Heart left ventricle (tissue), 16 donors: ENCODE measurements at regions not wholly inside any gene's neighbourhood (a gene's known extent, or its start where the extent isn't known, plus 50 kb on each side); places are given as distances from the start of the nearest gene placed in this dataset.

Experiments used
- ATAC-seq, 4 donors: fragments of 200-7000 bp; cut with Tn5 transposase; one replicate each; pipeline ENCODE4 v1.9.1; 2020 to 2022; ENCODE audit warnings: moderate library complexity in 4 of 4, mild to moderate bottlenecking in 3 of 4, moderate number of reproducible peaks in 1 of 4
- DNase-seq, 5 donors: peaks; one replicate each; pipeline ENCODE4 v3.0.0-alpha.2; 2020
- H3K27ac ChIP-seq, 12 donors: fragments of 200-600 bp; sonication (generic) in 4 of 12; one replicate each; pipeline versions ENCODE4 v1.5.0 to v1.8.0; 2016 to 2022; ENCODE audit warnings: mild to moderate bottlenecking in 2 of 12
- H3K27me3 ChIP-seq, 9 donors: fragments of 200-600 bp; sonication (generic) in 2 of 9; one replicate each; pipeline versions ENCODE4 v1.5.1 to v1.8.0; 2016 to 2022; ENCODE audit warnings: mild to moderate bottlenecking in 3 of 9
- H3K36me3 ChIP-seq, 9 donors: fragments of 200-600 bp; sonication (generic) in 2 of 9; one replicate each; pipeline versions ENCODE4 v1.5.0 to v1.8.0; 2018 to 2022; ENCODE audit warnings: mild to moderate bottlenecking in 2 of 9
- H3K4me1 ChIP-seq, 12 donors: fragments of 200-600 bp; sonication (generic) in 4 of 12; one replicate each; pipeline versions ENCODE4 v1.5.0 to v1.8.0; 2016 to 2022; ENCODE audit warnings: mild to moderate bottlenecking in 3 of 12
- H3K4me3 ChIP-seq, 12 donors: fragments of 200-600 bp; sonication (generic) in 4 of 12; one replicate each; pipeline versions ENCODE4 v1.5.0 to v1.8.0; 2017 to 2022; ENCODE audit warnings: mild to moderate bottlenecking in 9 of 12, moderate library complexity in 4 of 12
- H3K9me3 ChIP-seq, 12 donors: fragments of 200-600 bp; sonication (generic) in 4 of 12; one replicate each; pipeline versions ENCODE4 v1.5.0 to v1.8.0; 2016 to 2022; ENCODE audit warnings: mild to moderate bottlenecking in 1 of 12
- POLR2A ChIP-seq, 2 donors: fragments of 450-650 bp; IDR thresholded peaks; one replicate each; pipeline ENCODE4 v1.6.1; 2017; ENCODE audit warnings: antibody characterized with exemption in 2 of 2, mild to moderate bottlenecking in 2 of 2, moderate library complexity in 2 of 2
- WGBS, 4 donors: extraction: QIAGEN DNeasy Blood & Tissue Kit in 2 of 4; methylation state at CpG; one replicate each; pipeline versions ENCODE4 v1.1.5 to v1.1.7; 2013 to 2018; 5-methylcytosine and 5-hydroxymethylcytosine counted together
- intact Hi-C, 10 donors: fragments of 100-400 bp; cut with DNase I; formaldehyde crosslinking; loops; one replicate each; pipeline versions ENCODE4 v1.11.1 to v1.14.2; 2022
- microRNA-seq, 4 donors: library from miRNA; unstranded; fragments of <30 nt; microRNA quantifications; one replicate each; pipeline versions ENCODE4 to v1.2.0, GENCODE V29; 2017 to 2020
- TF ChIP-seq, protein P1 (sequence below), 12 donors: fragments of 200-600 bp; sonication (generic) in 4 of 12; IDR thresholded peaks; one replicate each; pipeline versions ENCODE4 v1.5.0 to v1.8.0; 2018 to 2022; ENCODE audit warnings: antibody characterized with exemption in 12 of 12, mild to moderate bottlenecking in 5 of 12
- donor health status: ischemic (EF 13 %, LVEDD 7.1; RV severe dilation, severe dysfunction).
- donor health status: healthy with polysubstance abuse.
- donor health status: DM: no; HTN: yes; CAD: no.
- donor health status: DM: no; HTN: no; CAD: no.
- donor health status: ischemic (EF 25% LVEDD 6.9; RV normal size, moderate dysfunction).
- donor health status: ischemic (EF 25% LVEDD 5.7; RV mildly dilated, moderate dysfunction).
- donor health status: healthy.
- donor health status: DM: yes; HTN: yes; CAD: no.
- donor health status: ischemic (EF 35%, LVEDD 5.7; RV mildly dilated, moderate dysfunction).
- donor health status: nonischemic (EF 11% LVEDD 7.7; RV severe dilation, severe dysfunction).
- donor health status: DM: yes; HTN: yes; CAD: no.
- donor health status: PGD.
- donor health status: ischemic (EF 29% LVEDD 5.4; RV normal size, mild dysfunction).
- donor health status: nonischemic (EF 23%, LVEDD 6.1; RV moderate dilation, normal function).

DNA sequence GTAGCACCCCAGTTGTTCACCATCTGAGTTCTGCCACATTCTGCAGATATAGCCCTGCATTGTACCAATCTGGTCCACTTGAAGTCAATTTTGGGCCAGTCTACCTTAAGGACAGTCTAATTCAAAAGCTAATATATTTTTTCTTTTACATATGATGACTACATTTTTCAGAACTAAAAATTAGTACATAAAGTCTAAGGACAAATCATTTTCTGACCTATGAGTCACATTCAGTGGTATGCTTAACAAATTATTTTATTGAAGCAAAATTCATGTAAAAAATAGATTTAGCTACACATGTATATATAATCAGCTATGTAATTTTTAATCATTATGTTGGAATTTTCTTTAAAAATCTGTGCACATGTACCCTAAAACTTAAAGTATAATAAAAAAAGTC lies 52.1 kb upstream of the IL12A start:
- Histone ChIP-seq H3K36me3 (no peaks in the 10 kb centered on the region), H3K4me1 (no peaks in the 10 kb centered on the region), H3K4me3 (no peak overlapping the region), H3K27me3 (no peaks in the 10 kb centered on the region), H3K27ac (no peak overlapping the region), H3K9me3 (peaks cover 0 to 19% (median 14%) of the 10 kb centered on the region in 12 donors)
- TF ChIP-seq POLR2A (IDR thresholded peaks at IDR 0.05), result no peak
- TF ChIP-seq, protein P1, sequence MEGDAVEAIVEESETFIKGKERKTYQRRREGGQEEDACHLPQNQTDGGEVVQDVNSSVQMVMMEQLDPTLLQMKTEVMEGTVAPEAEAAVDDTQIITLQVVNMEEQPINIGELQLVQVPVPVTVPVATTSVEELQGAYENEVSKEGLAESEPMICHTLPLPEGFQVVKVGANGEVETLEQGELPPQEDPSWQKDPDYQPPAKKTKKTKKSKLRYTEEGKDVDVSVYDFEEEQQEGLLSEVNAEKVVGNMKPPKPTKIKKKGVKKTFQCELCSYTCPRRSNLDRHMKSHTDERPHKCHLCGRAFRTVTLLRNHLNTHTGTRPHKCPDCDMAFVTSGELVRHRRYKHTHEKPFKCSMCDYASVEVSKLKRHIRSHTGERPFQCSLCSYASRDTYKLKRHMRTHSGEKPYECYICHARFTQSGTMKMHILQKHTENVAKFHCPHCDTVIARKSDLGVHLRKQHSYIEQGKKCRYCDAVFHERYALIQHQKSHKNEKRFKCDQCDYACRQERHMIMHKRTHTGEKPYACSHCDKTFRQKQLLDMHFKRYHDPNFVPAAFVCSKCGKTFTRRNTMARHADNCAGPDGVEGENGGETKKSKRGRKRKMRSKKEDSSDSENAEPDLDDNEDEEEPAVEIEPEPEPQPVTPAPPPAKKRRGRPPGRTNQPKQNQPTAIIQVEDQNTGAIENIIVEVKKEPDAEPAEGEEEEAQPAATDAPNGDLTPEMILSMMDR (IDR thresholded peaks at IDR 0.05), result no peak
- no peak for DNase-seq
- ATAC-seq, result no peak
- intact Hi-C loops, result no loop called here

DNA sequence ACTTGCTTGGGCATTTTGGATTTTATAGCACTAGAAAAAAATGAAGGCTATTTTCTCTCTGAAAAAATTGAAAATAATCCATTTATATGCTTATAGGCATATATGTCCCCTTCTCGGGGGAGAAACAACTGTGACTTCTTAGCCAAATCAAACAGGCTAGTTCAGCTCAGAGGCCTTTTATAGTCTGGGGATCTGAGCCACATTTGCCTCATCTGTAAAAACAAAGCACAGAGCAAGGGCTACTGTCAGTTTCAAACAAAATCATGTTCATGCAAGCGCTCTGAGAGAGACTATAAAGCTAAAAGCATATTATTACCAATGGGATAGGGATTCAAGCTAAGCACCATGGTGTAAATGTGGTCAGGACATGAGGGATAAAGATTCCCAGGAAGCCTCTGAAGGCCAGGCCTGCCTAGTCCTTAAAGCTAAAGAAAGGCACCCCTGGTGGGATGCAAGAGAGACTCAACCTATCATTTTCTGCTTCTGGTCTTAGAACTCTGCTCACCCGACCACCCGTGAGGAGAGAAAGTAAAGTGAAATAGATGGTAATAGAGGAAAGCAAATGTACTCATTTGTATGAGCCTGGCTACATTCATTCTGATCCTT lies 51.0 kb upstream of the IL12A start:
- WGBS, 4 donors, result 79 to 87% (median 85%) methylated on average over 4 of the region's 4 CpGs

DNA sequence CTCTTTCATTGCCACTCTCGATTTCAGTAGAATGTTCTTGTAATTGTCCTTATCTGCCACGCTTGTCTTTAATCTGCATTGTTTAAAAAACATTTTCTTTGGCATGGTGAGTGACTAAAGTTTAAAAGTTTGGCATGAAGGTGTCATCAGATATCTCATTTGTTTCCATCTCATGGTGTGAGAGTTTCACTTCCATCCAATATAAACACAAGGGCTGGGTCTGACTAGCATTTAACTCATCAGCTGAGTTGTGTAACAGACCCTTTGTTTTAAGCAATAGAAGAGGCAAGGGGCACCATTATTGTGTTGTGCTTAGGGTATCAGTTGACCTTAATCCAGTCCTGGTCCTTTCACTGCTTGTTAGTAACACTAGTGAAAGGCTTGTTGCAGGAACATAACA lies 49.9 kb upstream of the IL12A start:
- no peak overlapping the region for H3K27ac ChIP-seq
- H3K4me3 ChIP-seq, result no peak overlapping the region
- peaks cover 0 to 15% (median 10%) of the 10 kb centered on the region in 12 donors for H3K9me3 ChIP-seq
- WGBS, 4 donors, result 77 to 87% (median 79%) methylated on average over 2 of the region's 2 CpGs
- H3K36me3 ChIP-seq, result no peaks in the 10 kb centered on the region
- intact Hi-C loops, result no loop called here
- H3K27me3 ChIP-seq, result no peaks in the 10 kb centered on the region
- TF ChIP-seq, protein P1 (IDR thresholded peaks at IDR 0.05), result no peak
- TF ChIP-seq POLR2A (IDR thresholded peaks at IDR 0.05), result no peak
- no peak for ATAC-seq
- no peaks in the 10 kb centered on the region for H3K4me1 ChIP-seq
- DNase-seq, result no peak

More for the DNA sequence above, 51.0 kb upstream of the IL12A start:
- ATAC-seq (no peak), DNase-seq (no peak)
- Histone ChIP-seq H3K27me3 (no peaks in the 10 kb centered on the region), H3K4me1 (no peaks in the 10 kb centered on the region), H3K27ac (peak overlapping the region in 1 of 12 donors; percentile 56), H3K4me3 (no peak overlapping the region), H3K9me3 (peaks cover 0 to 19% (median 14%) of the 10 kb centered on the region in 12 donors), H3K36me3 (no peaks in the 10 kb centered on the region)
- intact Hi-C loops, result no loop called here
- TF ChIP-seq, protein P1 (IDR thresholded peaks at IDR 0.05), result no peak
- no peak for TF ChIP-seq POLR2A (IDR thresholded peaks at IDR 0.05)

Small RNA genes lying in the stretch of these regions (microRNA-seq; reads per million reads assigned to microRNA genes)
- gene MIR3919, result 0 to 0.60 (median 0) reads per million in 4 donors
